Activated CD4-positive, alpha-beta memory T cell treated with anti-CD3 and anti-CD28 coated beads, Interleukin-2, amount 10 ng/mL, durations not matched to agents 7 days and 5 days (primary cell): ENCODE measurements at regions not wholly inside any gene's neighbourhood (a gene's known extent, or its start where the extent isn't known, plus 50 kb on each side); places are given as distances from the start of the nearest gene placed in this dataset.

ENCODE experiments used
- CTCF ChIA-PET: fragments of 350-600 bp; sonication (Branson Sonifier 250); formaldehyde crosslinking; loops from one replicate; lab custom pipeline; 2021; ENCODE audit warnings: antibody characterized with exemption, inconsistent platforms; lab: Charles Lee
- POLR2A ChIA-PET: fragments of 350-600 bp; sonication (Branson Sonifier 250); formaldehyde crosslinking; loops from one replicate; lab custom pipeline; 2021; ENCODE audit warnings: antibody characterized with exemption; lab: Charles Lee
- DNase-seq: peaks from one replicate; pipeline ENCODE4 v3.0.0-alpha.2; 2020
- H3K27ac Mint-ChIP-seq: one replicate; pipeline ENCODE4 v1.8.0; 2021; ENCODE audit warnings: mild to moderate bottlenecking, mixed read lengths
- H3K27me3 Mint-ChIP-seq: one replicate; pipeline ENCODE4 v1.8.0; 2021; ENCODE audit warnings: mixed read lengths
- H3K36me3 Mint-ChIP-seq: one replicate; pipeline ENCODE4 v1.8.0; 2021; ENCODE audit warnings: low read depth, mixed read lengths
- H3K4me1 Mint-ChIP-seq: one replicate; pipeline ENCODE4 v1.8.0; 2021; ENCODE audit warnings: mixed read lengths
- H3K4me3 Mint-ChIP-seq: one replicate; pipeline ENCODE4 v1.8.0; 2021; ENCODE audit warnings: mild to moderate bottlenecking, mixed read lengths
- H3K9me3 Mint-ChIP-seq: one replicate; pipeline ENCODE4 v1.8.0; 2021; ENCODE audit warnings: mixed read lengths

DNA sequence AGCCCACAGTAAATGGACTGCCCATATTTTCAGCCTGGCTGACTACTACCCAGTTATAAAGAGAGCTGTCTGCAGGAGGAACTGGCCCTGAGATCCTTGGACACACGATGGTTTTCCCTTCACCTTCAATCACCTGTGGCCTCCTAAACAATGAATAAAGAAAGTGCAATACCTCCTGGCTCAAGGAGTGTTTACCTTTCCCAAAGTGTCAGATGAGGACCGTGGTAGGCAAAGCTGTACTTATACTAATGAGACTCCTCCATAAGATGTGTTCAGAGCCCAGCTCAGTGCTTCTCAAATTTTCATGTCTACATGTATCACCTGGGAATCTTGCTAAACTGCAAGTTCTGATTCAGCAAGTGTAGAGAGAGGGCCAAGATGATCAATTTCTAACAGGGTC, 284.5 kb upstream of the VLDLR start:
- H3K27me3 Mint-ChIP-seq: no peaks in the 10 kb centered on the region
- no peaks in the 10 kb centered on the region for H3K4me1 Mint-ChIP-seq
- no peaks in the 10 kb centered on the region for H3K9me3 Mint-ChIP-seq
- no peak for DNase-seq
- POLR2A ChIA-PET: no interaction called here
- no peak overlapping the region for H3K4me3 Mint-ChIP-seq
- CTCF ChIA-PET: no interaction called here
- no peak overlapping the region for H3K27ac Mint-ChIP-seq
- H3K36me3 Mint-ChIP-seq: no peaks in the 10 kb centered on the region

DNA sequence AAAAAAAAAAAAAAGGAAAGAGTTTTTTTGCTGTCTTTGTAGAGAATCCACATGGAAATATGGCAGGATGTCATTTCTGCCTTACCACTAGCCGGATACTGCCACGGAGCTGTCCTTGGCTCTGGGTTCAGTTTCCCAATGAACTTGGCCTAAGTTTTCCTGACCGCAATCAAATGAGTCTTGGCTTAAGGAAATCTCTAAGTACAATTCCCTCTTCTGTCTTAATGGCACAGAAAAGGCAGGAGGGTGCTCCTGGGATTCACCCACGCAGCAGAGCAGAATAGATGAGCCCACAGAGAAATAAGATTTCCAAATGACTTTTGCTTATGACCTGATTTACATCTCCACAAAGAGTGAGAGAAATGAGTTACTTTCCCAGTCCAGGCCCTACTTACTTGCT, 284.0 kb upstream of the VLDLR start:
- no peaks in the 10 kb centered on the region for H3K4me1 Mint-ChIP-seq
- H3K36me3 Mint-ChIP-seq: no peaks in the 10 kb centered on the region
- DNase-seq: no peak
- CTCF ChIA-PET: no interaction called here
- no peak overlapping the region for H3K27ac Mint-ChIP-seq
- no peaks in the 10 kb centered on the region for H3K9me3 Mint-ChIP-seq
- no peaks in the 10 kb centered on the region for H3K27me3 Mint-ChIP-seq
- H3K4me3 Mint-ChIP-seq: no peak overlapping the region
- POLR2A ChIA-PET: no interaction called here

- no peak for DNase-seq
- Mint-ChIP-seq H3K27ac (no peak overlapping the region), H3K27me3 (no peaks in the 10 kb centered on the region), H3K4me3 (no peak overlapping the region), H3K9me3 (no peaks in the 10 kb centered on the region), H3K36me3 (no peaks in the 10 kb centered on the region), H3K4me1 (no peaks in the 10 kb centered on the region)
- CTCF ChIA-PET: no interaction called here
- POLR2A ChIA-PET: no interaction called here
Observed at GRCh38 chr9:2338777-2339365, 282.7 kb upstream of the VLDLR start.

DNA sequence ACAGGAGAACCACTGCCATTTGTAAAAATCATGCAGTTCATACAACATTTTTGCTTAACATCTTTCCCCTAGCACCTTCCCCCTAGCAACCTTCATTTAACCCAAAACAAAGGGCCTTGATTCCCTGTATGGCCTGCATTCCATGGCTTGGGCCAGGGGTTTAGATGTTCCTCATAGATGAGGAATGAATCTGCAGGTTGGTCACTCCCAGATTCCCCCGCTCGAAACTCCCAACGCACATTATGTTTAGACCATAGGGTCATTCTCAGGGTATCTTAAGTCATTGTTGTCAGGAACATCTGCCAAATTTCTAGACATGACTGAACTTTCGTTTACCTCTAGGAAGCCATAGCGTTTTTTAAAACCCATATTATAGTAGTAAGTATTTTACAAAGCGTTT, 282.2 kb upstream of the VLDLR start:
- ChIA-PET CTCF (no interaction called here), POLR2A (no interaction called here)
- no peaks in the 10 kb centered on the region for H3K4me1 Mint-ChIP-seq
- no peak overlapping the region for H3K27ac Mint-ChIP-seq
- no peak overlapping the region for H3K4me3 Mint-ChIP-seq
- no peak for DNase-seq
- no peaks in the 10 kb centered on the region for H3K27me3 Mint-ChIP-seq
- no peaks in the 10 kb centered on the region for H3K36me3 Mint-ChIP-seq
- H3K9me3 Mint-ChIP-seq: no peaks in the 10 kb centered on the region

DNA sequence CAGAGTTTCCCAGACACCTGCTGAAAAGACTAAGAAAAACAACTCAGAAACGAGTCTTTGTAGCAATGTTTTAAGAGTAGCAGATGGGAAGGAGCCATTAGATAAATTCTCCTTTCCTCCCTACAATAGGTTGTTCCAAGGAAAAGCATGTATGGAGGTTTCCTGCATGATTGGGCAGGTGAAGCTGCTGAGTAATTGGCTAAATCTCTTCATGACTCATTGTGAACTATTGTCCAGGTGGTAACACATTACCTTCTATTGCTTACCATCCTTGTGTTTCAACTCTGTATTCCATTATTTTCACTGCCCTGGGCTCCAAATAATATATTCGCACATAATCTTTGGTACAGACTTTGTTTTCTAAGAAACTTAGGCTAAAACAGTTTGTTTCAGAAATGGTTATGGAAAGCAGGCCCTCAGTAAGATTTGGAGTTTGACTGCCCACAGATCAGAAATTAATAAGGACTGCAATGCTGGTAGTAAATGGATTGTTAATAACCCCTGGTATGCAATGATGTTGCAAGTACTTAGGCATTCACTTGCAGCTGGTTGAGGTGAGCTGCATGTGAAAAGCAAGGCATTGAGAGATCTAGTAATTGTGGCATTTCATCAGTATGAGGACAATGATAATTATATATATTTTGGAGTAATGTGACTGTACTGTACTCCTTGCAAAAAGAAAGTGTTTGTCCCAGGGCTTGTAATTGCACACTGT, 281.4 kb upstream of the VLDLR start:
- Mint-ChIP-seq H3K36me3 (no peaks in the 10 kb centered on the region), H3K27ac (no peak overlapping the region), H3K4me1 (no peaks in the 10 kb centered on the region), H3K27me3 (no peaks in the 10 kb centered on the region), H3K4me3 (no peak overlapping the region), H3K9me3 (no peaks in the 10 kb centered on the region)
- no peak for DNase-seq
- CTCF ChIA-PET: no interaction called here
- POLR2A ChIA-PET: no interaction called here

DNA sequence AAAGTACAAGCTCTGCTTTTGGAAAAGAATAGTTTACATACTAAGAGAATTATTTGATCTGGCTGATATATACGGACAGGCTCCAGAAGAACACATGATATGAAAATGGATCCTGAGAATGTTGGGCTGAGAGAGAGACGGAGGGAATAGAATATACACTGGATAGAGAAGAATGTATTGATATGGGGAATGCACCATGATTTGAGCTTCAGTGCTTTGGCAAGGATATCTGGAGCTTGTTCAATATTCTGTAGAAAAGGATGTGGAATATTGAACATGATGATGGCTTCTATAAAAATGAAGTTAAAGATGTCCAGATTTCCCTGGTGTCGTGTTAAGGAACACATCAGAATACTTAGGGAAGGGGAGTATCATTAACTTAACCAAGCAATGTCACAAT, 280.5 kb upstream of the VLDLR start:
- Mint-ChIP-seq H3K4me1 (no peaks in the 10 kb centered on the region), H3K9me3 (no peaks in the 10 kb centered on the region), H3K36me3 (no peaks in the 10 kb centered on the region), H3K27me3 (no peaks in the 10 kb centered on the region), H3K27ac (no peak overlapping the region), H3K4me3 (no peak overlapping the region)
- ChIA-PET CTCF (no interaction called here), POLR2A (no interaction called here)
- no peak for DNase-seq

DNA sequence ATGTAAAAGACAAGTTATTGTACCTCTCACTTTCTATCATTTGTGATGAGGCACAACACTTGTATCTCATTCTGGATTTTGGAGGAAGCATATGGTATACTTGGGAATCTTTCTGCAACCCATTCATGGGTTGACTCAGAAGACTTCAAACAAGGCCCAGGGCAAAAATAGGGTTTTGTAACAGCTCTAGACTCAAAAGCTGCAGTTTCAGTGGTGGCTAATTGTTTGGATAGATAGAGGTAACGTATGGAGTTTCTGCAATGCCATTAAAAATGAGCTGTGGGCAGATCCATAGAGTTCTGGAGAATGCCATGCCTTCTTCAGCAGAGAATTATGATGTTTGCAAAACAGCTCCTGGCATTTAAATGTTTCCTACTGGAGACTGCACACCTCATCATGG, 279.6 kb upstream of the VLDLR start:
- no peaks in the 10 kb centered on the region for H3K36me3 Mint-ChIP-seq
- H3K4me3 Mint-ChIP-seq: no peak overlapping the region
- H3K27ac Mint-ChIP-seq: no peak overlapping the region
- H3K4me1 Mint-ChIP-seq: no peaks in the 10 kb centered on the region
- H3K27me3 Mint-ChIP-seq: no peaks in the 10 kb centered on the region
- POLR2A ChIA-PET: no interaction called here
- CTCF ChIA-PET: no interaction called here
- DNase-seq: no peak
- no peaks in the 10 kb centered on the region for H3K9me3 Mint-ChIP-seq

- CTCF ChIA-PET: no interaction called here
- POLR2A ChIA-PET: no interaction called here
- Mint-ChIP-seq H3K9me3 (no peaks in the 10 kb centered on the region), H3K27me3 (no peaks in the 10 kb centered on the region), H3K4me3 (no peak overlapping the region), H3K4me1 (no peaks in the 10 kb centered on the region), H3K36me3 (no peaks in the 10 kb centered on the region), H3K27ac (no peak overlapping the region)
- DNase-seq: no peak
Observed at GRCh38 chr9:2343756-2344155, 277.8 kb upstream of the VLDLR start.

DNA sequence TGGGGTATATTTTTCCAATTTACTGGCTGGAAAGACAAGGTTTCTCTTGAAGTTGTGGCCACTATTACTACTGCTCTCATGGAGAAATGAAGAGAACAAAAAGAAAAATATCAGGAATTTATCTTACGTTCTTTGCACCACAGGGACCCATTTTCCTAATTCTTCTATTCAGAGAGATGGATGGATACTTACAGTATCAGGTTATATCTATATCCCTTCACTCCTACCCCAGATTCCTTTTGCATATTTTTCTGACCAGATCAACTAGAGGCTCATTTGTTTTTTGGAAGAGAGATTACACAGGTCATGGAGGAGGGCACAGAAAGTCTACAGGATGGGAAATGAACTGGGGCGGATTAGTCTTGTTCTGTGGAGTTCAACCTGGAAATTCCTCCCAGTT, 277.2 kb upstream of the VLDLR start:
- ChIA-PET CTCF (no interaction called here), POLR2A (no interaction called here)
- DNase-seq: no peak
- Mint-ChIP-seq H3K27ac (no peak overlapping the region), H3K9me3 (no peaks in the 10 kb centered on the region), H3K4me3 (no peak overlapping the region), H3K27me3 (no peaks in the 10 kb centered on the region), H3K4me1 (no peaks in the 10 kb centered on the region), H3K36me3 (no peaks in the 10 kb centered on the region)

- Mint-ChIP-seq H3K4me1 (no peaks in the 10 kb centered on the region), H3K4me3 (no peak overlapping the region), H3K27me3 (no peaks in the 10 kb centered on the region), H3K9me3 (no peaks in the 10 kb centered on the region), H3K27ac (no peak overlapping the region), H3K36me3 (no peaks in the 10 kb centered on the region)
- ChIA-PET CTCF (no interaction called here), POLR2A (no interaction called here)
- DNase-seq: no peak
Observed at GRCh38 chr9:2345013-2345412, 276.6 kb upstream of the VLDLR start.

DNA sequence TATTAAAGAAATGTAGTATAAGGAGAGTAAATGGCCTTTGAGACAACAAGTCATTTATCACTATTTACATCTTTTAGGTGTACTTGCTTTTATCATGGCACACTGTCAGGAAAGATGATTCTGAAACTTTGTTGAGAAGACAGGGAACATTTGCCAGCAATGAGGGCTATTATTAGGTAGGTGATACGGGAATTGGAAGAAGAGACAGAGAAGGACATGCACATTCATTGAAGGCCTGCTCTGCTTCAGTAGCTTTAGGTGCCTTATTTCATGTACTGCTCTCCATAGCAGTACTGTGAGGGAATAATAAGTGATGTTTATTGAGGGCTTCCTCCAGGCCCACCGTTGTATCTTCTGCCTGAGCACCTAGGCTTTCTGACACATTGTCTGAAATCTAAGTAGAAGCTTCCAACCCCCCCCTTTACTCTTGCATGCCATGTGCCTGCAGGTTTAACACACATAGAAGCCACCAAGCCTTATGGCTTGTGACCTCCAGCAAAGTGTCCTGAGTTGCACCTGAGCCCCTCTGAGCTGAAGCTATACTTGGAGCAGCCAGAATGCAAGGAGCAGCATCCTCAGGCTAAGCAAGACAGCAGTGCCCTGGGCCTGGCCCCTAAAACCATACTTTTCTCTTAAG, 275.2 kb upstream of the VLDLR start:
- DNase-seq: no peak
- no peaks in the 10 kb centered on the region for H3K36me3 Mint-ChIP-seq
- CTCF ChIA-PET: no interaction called here
- H3K27ac Mint-ChIP-seq: no peak overlapping the region
- H3K4me1 Mint-ChIP-seq: no peaks in the 10 kb centered on the region
- POLR2A ChIA-PET: no interaction called here
- H3K4me3 Mint-ChIP-seq: no peak overlapping the region
- no peaks in the 10 kb centered on the region for H3K27me3 Mint-ChIP-seq
- H3K9me3 Mint-ChIP-seq: no peaks in the 10 kb centered on the region

DNA sequence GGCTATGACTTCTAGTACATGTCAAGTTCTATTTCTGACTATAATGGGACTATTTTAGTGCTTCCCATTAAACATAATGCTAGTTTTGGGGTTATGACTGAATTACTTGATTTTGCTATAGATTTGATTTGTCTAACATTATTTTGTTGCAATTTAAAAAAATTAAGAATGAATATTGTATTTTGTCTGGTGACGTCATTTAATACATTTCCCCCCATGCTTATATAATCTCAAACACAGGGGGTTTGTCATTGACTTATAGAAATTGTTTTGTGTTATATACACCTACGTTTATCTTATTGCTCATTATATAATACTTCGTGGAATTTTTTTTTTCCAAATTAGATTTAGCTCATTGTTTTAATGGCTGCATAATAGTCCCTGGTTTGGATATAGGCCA, 270.3 kb upstream of the VLDLR start:
- no peaks in the 10 kb centered on the region for H3K27me3 Mint-ChIP-seq
- no peaks in the 10 kb centered on the region for H3K9me3 Mint-ChIP-seq
- H3K4me1 Mint-ChIP-seq: no peaks in the 10 kb centered on the region
- no peaks in the 10 kb centered on the region for H3K36me3 Mint-ChIP-seq
- no peak for DNase-seq
- H3K27ac Mint-ChIP-seq: no peak overlapping the region
- ChIA-PET POLR2A (no interaction called here), CTCF (no interaction called here)
- no peak overlapping the region for H3K4me3 Mint-ChIP-seq

GRCh38 chr9:2354216-2354615, 267.4 kb upstream of the VLDLR start:
- H3K9me3 Mint-ChIP-seq: no peaks in the 10 kb centered on the region
- ChIA-PET POLR2A (no interaction called here), CTCF (no interaction called here)
- no peaks in the 10 kb centered on the region for H3K27me3 Mint-ChIP-seq
- H3K27ac Mint-ChIP-seq: no peak overlapping the region
- no peak overlapping the region for H3K4me3 Mint-ChIP-seq
- H3K4me1 Mint-ChIP-seq: no peaks in the 10 kb centered on the region
- no peaks in the 10 kb centered on the region for H3K36me3 Mint-ChIP-seq
- DNase-seq: no peak
